Activated CD4-positive, alpha-beta T cell treated with anti-CD3 and anti-CD28 coated beads, Interleukin-2, Interleukin-4, amounts not matched to agents 100 ng/mL and 50 ng/mL, durations not matched to agents 16 hours and 8 hours (primary cell): ENCODE measurements at regions not wholly inside any gene's neighbourhood (a gene's known extent, or its start where the extent isn't known, plus 50 kb on each side); places are given as distances from the start of the nearest gene placed in this dataset.

Source experiments
- DNase-seq: peaks from one replicate; pipeline ENCODE4 v3.0.0-alpha.2; 2020; ENCODE audit warnings: low spot score

DNA sequence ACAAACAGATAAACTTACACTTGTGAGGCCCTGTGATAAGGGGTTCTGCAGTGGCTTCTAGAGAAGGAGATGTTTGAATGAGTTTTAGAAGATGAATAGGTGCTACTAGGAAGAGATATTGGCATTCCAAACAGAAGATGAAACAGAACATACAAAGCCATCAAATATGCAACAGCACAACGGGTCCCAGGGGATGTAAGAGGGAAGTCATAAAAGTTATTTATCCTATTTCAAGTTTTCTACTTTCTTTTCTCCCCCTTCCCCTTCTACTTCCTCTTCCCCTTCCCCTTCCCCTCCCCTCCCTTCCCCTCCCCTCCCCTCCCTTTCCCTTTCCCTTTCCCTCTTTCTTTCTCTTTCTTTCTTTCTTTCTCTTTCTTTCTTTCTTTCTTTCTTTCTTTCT lies 94.9 kb upstream of the CADM1 start:
- DNase-seq = no peak

DNA sequence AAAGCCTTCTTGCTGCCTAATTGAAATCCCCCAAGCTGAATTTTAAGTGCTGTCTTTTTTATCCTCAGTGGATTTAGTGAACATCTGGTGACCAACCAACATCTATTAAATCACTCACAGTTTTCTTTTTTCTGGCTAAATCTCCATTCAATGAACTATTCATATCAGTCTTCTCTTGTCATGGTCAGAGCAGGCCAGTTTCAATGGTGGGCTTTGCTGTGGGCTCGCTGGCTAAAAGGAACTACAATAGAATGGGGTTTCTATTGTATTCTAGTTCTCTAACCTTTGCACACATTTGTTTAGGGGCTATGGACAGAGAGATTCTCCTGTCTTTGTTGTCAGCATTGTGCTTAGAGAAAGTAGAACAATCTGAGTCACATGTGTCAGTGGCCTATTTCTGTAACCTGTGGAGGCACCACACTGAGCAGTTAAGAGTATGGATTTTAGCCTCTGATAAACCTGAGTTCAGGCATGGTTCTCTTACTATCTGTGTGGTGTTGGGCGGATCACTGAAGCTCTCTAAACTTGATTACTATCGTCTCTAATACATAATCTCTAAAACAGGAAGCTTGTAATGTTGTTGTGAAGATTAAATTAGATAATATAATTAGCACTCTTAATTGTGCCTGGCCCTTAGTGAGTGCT lies 94.2 kb upstream of the CADM1 start:
- DNase-seq = no peak

- DNase-seq = no peak
Measured at GRCh38 chr11:115591380-115591779, 87.2 kb upstream of the CADM1 start.

DNA sequence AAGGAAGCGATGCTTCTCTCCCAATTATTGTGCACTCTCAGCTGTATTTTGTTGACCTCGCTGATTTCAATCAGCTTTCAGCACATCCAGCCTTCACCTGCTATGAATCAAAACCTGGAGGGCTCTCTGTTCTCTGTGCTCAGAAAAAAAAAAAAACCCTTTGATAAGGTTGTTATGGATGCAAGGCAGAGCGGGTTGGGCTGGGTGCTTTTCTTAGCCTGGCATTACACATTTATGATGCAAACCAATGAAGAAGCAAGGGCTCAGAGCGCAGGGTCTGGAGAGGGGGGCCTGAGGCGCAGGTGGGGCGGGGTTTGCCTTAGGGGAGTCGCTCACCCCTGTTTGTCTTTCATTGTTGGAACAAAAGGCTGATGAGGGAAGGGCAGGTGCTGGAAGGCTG lies 86.0 kb upstream of the CADM1 start:
- DNase-seq = no peak

- no peak for DNase-seq
Measured at GRCh38 chr11:115587718-115588342, 83.6 kb upstream of the CADM1 start.

GRCh38 chr11:115585361-115586024 lies 81.3 kb upstream of the CADM1 start:
- peak; percentile 56 for DNase-seq

GRCh38 chr11:115581871-115582639 lies 77.8 kb upstream of the CADM1 start:
- no peak for DNase-seq

- no peak for DNase-seq
Measured at GRCh38 chr11:115580927-115581680, 76.9 kb upstream of the CADM1 start.

DNA sequence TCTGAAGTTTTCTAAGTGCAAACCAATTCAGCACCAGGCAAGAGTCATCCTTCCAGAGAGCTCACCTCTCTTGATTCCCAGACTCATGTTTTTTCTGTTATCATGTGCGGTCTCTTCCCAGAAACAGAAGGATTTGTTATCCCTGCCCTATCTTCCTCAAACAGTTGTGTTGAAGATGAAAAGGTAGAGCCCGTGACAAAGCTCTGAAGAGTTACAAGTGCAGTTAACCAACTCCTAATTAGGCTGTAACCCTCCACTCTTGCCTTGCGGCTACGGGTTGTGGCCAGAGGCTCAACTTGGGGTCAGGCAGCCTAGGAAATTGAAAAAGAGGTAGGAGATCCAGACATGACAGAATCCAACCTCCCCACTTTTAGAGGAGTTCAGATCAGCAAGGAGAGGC lies 76.2 kb upstream of the CADM1 start:
- DNase-seq = no peak

- DNase-seq = no peak
Measured at GRCh38 chr11:115579181-115579825, 75.1 kb upstream of the CADM1 start.

DNA sequence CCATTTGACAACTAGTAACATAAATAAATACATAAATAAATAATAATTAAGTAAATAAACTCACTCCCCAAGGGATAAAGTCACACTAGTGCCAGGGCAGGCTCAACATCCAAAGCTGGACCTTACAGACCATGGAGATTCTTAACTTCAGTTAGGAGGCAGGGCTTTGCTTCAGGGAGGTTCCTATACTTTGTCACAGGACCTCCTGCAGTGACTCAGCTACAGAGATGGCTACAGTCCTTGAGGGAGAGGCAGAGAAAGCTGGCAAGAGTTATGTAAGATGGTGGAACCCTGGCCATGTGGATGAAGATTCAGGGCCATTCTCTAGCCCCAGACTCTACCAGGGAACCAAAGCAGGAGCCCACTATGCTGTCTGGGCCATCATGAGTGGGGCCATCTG lies 74.1 kb upstream of the CADM1 start:
- no peak for DNase-seq

GRCh38 chr11:115577701-115578100 lies 73.5 kb upstream of the CADM1 start:
- DNase-seq = no peak

DNA sequence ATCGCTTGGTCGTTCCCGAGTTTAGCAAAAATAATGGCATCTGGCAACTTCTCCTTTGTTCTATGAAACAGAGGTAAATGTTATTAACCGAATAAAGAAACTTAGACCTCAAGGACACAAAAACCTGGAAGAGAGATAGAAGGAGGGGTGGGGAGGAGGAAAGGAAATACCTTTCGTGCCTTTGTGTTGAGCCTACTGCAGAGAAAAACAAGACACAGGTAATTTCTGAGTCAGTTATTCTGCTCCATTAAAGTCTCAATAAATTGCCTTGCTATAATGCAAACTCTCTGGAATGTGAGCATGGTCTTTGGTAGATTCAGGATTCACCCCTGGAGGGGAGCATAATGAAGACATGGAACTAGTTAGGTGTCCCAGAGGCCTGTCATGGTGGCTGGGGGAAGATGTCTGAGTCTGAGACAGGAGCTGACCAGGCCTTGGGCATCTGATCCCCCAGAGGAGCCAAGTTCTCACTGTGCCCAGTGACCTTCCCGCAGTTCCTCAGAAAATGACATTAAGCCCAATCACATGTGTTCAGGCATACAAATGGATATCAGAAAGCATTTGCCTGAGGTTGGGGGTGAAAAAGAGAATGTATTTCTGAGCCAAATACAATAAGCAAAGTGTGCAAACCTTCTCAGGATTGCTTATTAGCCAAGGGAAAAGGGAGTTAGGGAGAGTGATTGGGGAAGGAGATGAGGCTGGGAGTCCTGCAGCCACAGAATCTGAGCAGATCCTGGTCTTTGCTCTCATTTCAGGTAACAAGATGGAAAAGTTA lies 72.6 kb upstream of the CADM1 start:
- DNase-seq = no peak

DNA sequence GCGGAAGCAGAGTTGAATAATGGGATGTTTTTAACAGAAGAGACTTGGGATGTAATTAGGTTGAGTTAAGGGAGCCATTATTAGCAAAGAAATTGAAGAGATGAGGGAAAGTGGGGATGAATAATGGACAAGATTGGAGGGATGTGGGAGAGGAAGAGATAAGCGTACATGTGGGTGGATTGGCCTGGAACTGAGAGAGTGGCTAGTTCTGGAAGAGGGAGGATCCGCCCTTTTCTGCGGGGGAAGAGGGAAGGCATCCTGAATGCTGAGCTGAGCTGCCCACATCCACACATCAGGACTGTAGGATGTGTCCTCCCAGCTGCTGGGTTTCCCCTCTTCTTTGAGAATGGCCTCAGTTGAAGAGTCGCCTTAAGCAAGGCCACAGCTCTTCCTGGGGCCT lies 68.3 kb upstream of the CADM1 start:
- DNase-seq = no peak

GRCh38 chr11:115566180-115566764 lies 62.1 kb upstream of the CADM1 start:
- DNase-seq = no peak

DNA sequence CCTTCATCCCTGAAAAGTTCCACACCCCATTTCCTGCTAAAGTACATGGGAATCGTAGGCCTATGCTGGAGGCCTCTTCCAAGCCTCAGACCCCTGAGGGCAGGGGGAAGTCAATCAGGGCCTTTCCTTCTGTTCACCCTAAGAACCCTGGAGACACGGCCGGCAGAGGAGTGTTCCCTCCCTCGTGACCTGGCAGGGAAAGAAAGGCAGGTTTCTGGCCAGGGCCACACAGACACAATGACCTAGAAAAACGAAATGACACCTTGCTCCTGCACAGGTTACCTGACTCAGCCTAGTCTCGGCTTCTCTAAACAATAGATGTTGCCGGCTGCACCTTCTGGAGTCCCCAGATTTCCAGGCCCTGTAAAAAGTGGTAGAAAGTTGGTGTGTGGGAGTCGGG lies 60.6 kb upstream of the CADM1 start:
- DNase-seq = no peak

- no peak for DNase-seq
Measured at GRCh38 chr11:115561116-115561515, 56.9 kb upstream of the CADM1 start.

DNA sequence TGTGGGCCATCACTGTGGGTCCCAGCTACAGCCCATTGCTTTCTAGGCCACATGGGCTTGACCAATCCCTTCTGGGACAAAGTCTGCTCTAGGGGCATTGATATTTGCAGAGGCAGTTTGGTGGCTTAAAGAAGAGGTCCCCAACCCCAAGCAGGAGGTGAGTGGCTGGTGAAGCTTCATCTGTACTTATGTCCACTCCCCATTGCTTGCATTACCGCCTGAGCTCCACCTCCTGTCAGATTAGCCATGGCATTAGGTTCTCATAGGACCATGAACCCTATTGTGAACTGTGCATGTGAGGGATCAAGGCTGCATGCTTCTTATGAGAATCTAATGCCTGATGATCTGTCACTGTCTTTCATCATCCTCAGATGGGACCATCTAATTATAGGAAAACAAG lies 54.4 kb upstream of the CADM1 start:
- no peak for DNase-seq

- DNase-seq = no peak
Measured at GRCh38 chr11:115557681-115558080, 53.5 kb upstream of the CADM1 start.

DNA sequence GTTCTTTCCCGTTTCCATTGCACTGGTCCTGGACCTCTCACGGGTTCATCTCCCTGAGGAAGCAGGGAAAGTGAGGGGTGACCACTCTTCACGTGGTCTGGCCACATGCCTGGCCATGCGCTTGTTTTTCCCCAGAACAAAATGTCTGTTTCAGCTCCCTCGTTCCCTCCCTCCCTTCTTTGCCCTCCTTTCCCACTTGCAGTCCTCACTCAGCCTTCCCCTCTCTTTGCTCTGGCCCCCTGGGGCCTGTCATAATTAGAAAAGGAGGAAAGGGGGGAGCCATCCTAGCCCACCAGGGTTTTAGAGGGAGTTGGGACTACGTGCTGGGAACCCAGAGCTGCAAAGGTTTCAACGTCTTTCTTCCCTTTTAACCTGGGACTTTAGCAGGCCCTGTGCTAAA lies 52.8 kb upstream of the CADM1 start:
- DNase-seq = no peak
